H1 (cell line): ENCODE measurements at regions not wholly inside any gene's neighbourhood (a gene's known extent, or its start where the extent isn't known, plus 50 kb on each side); places are given as distances from the start of the nearest gene placed in this dataset.

Experiments used
- BACH1 ChIP-seq: IDR thresholded peaks from 2 replicates; pipeline ENCODE4 v1.6.1; 2012; ENCODE audit warnings: low read length, improper control_type of control experiment
- SIN3A ChIP-seq, 2 experiments: IDR thresholded peaks in 1 of 2; conservative IDR thresholded peaks in 1 of 2; 2 replicates each; pipeline ENCODE4 v1.6.1; 2011 to 2012; ENCODE audit warnings: low read length in 2 of 2, improper control_type of control experiment in 1 of 2, low read depth in 1 of 2, mild to moderate bottlenecking in 1 of 2
- YY1 ChIP-seq: IDR thresholded peaks from 2 replicates; pipeline ENCODE4 v1.6.1; 2011; ENCODE audit warnings: low read depth, mild to moderate bottlenecking, low read length

- no peak for TF ChIP-seq BACH1
- TF ChIP-seq SIN3A (conservative IDR thresholded peaks at IDR 0.05 in 1 of 2, IDR thresholded peaks at IDR 0.05 in 1 of 2; ENCODE audit: low read depth in 1 of 2, low read length in 2 of 2): no peak
- no peak for TF ChIP-seq YY1
Measured at GRCh38 chr1:30490554-30491053, 232.8 kb downstream of the MATN1 start.
